ENCODE measurements at regions not wholly inside any gene's neighbourhood (a gene's known extent, or its start where the extent isn't known, plus 50 kb on each side); places are given as distances from the start of the nearest gene placed in this dataset.

GRCh38 chr7:114363292-114363691 lies 51.3 kb upstream of the FOXP2 start:
- TF ChIP-seq, protein P1, sequence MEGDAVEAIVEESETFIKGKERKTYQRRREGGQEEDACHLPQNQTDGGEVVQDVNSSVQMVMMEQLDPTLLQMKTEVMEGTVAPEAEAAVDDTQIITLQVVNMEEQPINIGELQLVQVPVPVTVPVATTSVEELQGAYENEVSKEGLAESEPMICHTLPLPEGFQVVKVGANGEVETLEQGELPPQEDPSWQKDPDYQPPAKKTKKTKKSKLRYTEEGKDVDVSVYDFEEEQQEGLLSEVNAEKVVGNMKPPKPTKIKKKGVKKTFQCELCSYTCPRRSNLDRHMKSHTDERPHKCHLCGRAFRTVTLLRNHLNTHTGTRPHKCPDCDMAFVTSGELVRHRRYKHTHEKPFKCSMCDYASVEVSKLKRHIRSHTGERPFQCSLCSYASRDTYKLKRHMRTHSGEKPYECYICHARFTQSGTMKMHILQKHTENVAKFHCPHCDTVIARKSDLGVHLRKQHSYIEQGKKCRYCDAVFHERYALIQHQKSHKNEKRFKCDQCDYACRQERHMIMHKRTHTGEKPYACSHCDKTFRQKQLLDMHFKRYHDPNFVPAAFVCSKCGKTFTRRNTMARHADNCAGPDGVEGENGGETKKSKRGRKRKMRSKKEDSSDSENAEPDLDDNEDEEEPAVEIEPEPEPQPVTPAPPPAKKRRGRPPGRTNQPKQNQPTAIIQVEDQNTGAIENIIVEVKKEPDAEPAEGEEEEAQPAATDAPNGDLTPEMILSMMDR (IDR thresholded peaks at IDR 0.05): no peak
- TF ChIP-seq POLR2AphosphoS5 (IDR thresholded peaks at IDR 0.05) (no peak), POLR2A (IDR thresholded peaks at IDR 0.05) (no peak), EP300 (IDR thresholded peaks at IDR 0.05) (no peak)
